SK-N-SH (cell line): ENCODE measurements at regions not wholly inside any gene's neighbourhood (a gene's known extent, or its start where the extent isn't known, plus 50 kb on each side); places are given as distances from the start of the nearest gene placed in this dataset.

Experiments
- CHD2 ChIP-seq: fragments of 150-350 bp; IDR thresholded peaks from 2 replicates; pipeline ENCODE4 v1.6.1; 2018; ENCODE audit warnings: low read length; ENCODE audit not compliant: partially characterized antibody
- EP300 ChIP-seq, 2 experiments: IDR thresholded peaks; 2 replicates each; pipeline versions ENCODE4 v1.4.0 to v1.6.1; 2012; ENCODE audit warnings: borderline replicate concordance in 1 of 2, low read depth in 1 of 2, low read length in 1 of 2
- JUND ChIP-seq: IDR thresholded peaks from 2 replicates; pipeline ENCODE4 v1.4.0; 2012
- MXI1 ChIP-seq: IDR thresholded peaks from 2 replicates; pipeline ENCODE4 v1.6.1; 2012; ENCODE audit warnings: mild to moderate bottlenecking, low read depth, low read length, improper control_type of control experiment
- RCOR1 ChIP-seq: fragments of 150-350 bp; IDR thresholded peaks from 2 replicates; pipeline ENCODE4 v1.6.1; 2017; ENCODE audit warnings: antibody characterized with exemption, low read length
- TF ChIP-seq, protein P1 (sequence below): fragments of 200-600 bp; sonication (generic); IDR thresholded peaks from 2 replicates; pipeline ENCODE4 v1.6.1; 2017; ENCODE audit warnings: antibody characterized with exemption, mild to moderate bottlenecking, moderate library complexity
- TF ChIP-seq, protein P2 (sequence below): IDR thresholded peaks from 2 replicates; pipeline ENCODE4 v1.4.0; 2012; ENCODE audit warnings: low read depth, borderline replicate concordance

DNA sequence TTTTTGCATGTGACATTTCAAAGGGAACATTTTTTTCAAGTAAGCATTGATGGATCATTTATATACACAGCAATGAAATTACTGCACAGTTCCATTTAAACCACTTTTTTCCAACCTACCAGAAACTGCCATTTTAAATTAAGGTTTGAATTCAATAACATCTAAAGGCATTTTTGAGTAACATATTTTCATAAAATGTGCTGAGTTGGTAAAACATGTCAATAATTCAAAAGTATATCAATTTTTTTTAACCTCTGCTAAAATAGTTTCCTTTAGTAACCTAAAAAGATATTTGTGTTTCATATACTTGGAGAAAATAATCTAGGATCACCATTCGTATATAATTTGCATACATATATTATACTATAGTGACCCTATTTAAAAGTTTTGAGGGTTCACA, 355.1 kb upstream of the KCNMB2 start:
- TF ChIP-seq EP300 (IDR thresholded peaks at IDR 0.05; ENCODE audit: borderline replicate concordance in 1 of 2, low read depth in 1 of 2, low read length in 1 of 2) (no peak), MXI1 (no peak), CHD2 (no peak), JUND (no peak), RCOR1 (no peak)
- TF ChIP-seq, protein P1, sequence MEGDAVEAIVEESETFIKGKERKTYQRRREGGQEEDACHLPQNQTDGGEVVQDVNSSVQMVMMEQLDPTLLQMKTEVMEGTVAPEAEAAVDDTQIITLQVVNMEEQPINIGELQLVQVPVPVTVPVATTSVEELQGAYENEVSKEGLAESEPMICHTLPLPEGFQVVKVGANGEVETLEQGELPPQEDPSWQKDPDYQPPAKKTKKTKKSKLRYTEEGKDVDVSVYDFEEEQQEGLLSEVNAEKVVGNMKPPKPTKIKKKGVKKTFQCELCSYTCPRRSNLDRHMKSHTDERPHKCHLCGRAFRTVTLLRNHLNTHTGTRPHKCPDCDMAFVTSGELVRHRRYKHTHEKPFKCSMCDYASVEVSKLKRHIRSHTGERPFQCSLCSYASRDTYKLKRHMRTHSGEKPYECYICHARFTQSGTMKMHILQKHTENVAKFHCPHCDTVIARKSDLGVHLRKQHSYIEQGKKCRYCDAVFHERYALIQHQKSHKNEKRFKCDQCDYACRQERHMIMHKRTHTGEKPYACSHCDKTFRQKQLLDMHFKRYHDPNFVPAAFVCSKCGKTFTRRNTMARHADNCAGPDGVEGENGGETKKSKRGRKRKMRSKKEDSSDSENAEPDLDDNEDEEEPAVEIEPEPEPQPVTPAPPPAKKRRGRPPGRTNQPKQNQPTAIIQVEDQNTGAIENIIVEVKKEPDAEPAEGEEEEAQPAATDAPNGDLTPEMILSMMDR = no peak
- TF ChIP-seq, protein P2, sequence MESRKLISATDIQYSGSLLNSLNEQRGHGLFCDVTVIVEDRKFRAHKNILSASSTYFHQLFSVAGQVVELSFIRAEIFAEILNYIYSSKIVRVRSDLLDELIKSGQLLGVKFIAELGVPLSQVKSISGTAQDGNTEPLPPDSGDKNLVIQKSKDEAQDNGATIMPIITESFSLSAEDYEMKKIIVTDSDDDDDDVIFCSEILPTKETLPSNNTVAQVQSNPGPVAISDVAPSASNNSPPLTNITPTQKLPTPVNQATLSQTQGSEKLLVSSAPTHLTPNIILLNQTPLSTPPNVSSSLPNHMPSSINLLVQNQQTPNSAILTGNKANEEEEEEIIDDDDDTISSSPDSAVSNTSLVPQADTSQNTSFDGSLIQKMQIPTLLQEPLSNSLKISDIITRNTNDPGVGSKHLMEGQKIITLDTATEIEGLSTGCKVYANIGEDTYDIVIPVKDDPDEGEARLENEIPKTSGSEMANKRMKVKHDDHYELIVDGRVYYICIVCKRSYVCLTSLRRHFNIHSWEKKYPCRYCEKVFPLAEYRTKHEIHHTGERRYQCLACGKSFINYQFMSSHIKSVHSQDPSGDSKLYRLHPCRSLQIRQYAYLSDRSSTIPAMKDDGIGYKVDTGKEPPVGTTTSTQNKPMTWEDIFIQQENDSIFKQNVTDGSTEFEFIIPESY = no peak
